Left ventricle myocardium superior (tissue), 1 donor: ENCODE measurements at regions not wholly inside any gene's neighbourhood (a gene's known extent, or its start where the extent isn't known, plus 50 kb on each side); places are given as distances from the start of the nearest gene placed in this dataset.
A peak's percentile ranks its signal among the peaks of the same experiment; 100 is the strongest.
"Not testable (repeated sequence)": the region's sequence is repeated elsewhere in the genome, so short reads cannot be mapped to it uniquely, and the experiment has no call there.

Source experiments
- ATAC-seq: fragments of 200-7000 bp; cut with Tn5 transposase; one replicate; pipeline ENCODE4 v1.9.1; 2020; ENCODE audit warnings: mild to moderate bottlenecking, moderate library complexity
- DNase-seq: peaks from one replicate; pipeline ENCODE4 v3.0.0-alpha.2; 2020
- intact Hi-C: fragments of 100-400 bp; cut with micrococcal nuclease; formaldehyde crosslinking; loops from one replicate; pipeline ENCODE4 v1.11.0; 2022
- donor health status: DM: no; HTN: yes; CAD: no; lungs with severe emphysema.

DNA sequence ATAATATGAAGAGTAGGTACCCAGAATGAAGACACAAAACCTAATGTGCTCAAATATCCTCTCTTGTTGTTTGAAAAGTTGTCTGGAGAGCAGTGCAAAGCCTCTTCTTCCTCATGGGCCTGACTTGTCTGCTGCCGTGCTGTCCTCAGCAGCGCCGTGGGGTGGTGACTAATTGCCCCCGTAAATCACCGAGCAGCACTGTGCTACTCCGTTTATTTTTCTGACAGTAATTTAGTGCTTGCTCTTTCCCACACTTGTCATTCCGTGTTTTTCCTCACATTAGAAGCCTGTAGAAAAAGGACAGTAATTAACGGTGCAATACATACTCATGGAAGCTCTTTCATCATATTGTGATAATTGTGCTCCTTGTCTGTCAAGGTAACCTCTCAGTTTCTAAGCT lies 114.8 kb upstream of the BARHL2 start:
- no peak for DNase-seq
- intact Hi-C loops = no loop called here
- no peak for ATAC-seq

DNA sequence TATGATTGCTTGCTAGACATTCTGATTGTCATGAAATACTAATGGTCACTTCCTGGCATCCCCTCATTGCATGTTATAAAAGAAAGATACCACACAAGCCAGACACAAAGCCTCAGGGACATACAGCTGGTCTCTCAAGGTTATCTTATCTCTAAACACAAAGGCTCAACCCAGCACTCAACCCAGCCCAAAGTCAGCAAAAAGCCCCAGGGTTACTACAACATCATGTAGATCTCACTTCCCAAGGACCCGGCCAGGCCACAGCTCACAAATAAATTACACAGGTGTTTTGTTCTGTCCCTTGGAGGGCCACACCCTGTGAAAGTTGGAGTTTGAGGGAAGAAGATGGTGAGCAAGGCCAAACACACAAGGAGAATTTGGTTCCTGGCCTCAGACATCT lies 109.7 kb upstream of the BARHL2 start:
- no peak for DNase-seq
- intact Hi-C loops = no loop called here
- no peak for ATAC-seq

DNA sequence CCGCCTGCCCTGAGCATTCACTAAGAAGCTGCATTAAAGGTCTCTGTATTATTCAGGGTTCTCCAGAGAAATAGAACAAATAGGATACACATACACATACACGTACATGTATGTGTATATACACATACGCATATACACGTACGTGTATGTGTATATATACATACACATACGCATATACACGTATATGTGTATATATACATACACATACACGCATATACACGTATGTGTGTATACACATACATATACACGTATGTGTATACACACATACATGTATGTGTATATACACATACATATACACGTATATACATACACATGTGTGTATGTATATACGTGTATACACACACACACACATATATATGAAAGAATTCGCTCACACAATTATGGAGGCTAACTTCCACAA lies 108.9 kb upstream of the BARHL2 start:
- ATAC-seq = no peak
- intact Hi-C loops = no loop called here

DNA sequence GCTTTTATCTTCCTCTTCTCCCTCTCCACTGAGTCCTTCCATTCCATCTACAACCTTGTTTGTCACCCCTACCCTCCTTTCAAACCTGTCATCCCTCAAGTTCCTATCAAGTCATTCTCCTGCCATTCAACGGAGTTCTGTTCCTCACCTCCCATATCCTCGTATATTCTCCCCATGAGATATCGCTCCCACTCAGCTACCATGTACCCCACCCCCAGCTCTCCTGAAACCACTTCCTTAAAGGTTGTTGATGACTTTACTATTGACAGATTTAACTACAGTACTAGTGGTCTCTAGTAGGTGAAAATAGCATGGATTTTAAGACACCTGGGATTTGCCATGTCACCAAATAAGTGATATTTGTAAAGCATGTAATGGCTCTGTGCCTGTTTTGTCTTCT lies 107.4 kb upstream of the BARHL2 start:
- no peak for ATAC-seq
- DNase-seq = no peak
- intact Hi-C loops = no loop called here

More for the DNA sequence above, 108.9 kb upstream of the BARHL2 start:
- DNase-seq = no peak

DNA sequence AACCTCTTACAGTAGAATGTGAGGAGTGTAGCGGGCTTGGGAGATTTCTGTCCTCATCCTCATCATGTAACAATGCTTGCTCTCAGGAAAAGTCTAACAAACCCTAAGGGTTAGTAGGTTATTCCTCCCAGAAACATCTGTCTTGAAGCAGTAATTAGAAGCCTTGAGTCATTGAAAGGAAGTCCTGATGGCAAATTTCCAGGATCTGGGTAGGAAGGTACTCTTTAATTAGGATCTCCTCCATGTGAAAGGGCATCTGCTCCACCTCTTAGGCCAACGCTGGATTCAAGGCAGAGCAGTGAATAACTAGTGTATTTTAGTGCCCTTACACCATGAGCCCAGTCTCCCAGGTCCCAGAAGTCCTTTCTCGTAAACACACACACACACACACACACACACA lies 106.6 kb upstream of the BARHL2 start:
- intact Hi-C loops = no loop called here
- DNase-seq (no peak), ATAC-seq (no peak)

DNA sequence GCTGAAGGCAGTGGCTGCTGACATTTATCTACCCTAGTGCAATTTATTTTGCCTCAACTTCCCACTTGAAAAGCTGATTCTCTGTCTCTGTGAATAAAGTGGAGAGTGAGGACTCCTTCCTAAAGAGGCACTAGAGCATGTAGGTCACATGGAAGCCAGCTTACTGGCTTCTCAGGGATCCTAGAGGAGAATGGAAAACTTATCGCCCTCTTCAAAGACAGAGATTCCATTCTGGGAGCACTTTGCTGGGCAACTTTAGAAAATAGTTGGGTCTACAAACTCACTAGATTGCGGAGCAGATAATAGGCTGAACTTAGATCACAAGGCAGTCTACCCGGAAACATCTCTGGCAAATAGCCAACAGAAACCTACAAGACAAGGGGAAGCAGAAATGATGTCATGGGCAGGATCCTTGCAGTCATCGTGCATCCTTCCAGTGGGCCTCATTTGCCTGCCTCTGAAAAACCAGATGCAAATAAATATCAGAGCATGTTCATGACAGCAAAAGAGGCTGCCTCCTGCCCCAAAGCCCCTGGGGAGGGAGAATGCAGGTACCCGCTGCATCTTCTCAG lies 104.8 kb upstream of the BARHL2 start:
- intact Hi-C loops = no loop called here
- no peak for DNase-seq
- ATAC-seq = no peak

DNA sequence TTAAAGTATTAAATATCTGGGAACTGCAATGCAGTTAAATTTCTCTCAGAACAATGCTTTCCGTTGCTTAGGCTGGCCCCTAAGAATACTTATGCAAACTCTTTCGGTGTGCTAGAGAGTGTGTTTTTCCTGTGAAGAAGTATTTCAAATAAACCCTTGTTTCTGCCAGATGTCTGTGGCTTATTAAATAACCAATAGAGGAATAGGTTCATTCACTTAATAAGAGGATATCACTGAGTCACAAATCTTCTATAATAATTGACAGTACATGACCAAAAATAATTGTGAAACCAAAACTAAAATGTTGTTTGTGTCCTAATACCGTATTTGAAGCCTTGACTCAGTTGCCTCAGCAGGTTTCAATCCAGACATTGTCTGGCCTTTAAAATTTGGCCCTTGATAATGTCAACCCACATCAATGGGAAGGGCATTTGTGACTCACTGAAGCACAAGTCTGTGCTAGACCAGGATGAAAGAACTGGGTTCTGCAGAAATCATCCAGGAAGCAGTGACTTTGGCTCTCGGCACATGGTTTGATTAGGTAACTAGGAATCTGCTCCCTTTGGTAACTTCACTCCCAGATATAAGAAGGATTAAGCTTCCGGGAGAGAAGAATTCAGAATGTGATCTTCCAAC lies 104.2 kb upstream of the BARHL2 start:
- intact Hi-C loops = no loop called here
- DNase-seq (no peak), ATAC-seq (no peak)

DNA sequence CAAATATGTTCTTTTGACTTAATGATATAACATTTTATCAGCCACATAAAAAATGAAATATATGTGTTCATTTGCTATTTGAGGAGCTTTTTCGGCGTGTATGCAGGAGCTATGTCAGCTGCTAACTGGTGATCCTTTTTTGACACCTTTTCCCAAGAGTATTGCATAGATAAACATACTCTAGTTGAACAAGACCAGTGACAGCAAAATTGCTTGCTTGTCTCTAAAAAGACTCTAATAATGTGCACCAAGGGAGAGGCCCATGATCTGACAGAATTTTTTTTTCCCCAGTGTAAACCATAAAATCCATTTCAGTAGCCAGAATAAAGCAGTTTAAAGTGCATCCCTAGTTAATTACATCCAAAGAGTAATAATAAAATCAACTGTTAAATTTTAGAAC lies 103.6 kb upstream of the BARHL2 start:
- intact Hi-C loops = no loop called here
- ATAC-seq (no peak), DNase-seq (no peak)

DNA sequence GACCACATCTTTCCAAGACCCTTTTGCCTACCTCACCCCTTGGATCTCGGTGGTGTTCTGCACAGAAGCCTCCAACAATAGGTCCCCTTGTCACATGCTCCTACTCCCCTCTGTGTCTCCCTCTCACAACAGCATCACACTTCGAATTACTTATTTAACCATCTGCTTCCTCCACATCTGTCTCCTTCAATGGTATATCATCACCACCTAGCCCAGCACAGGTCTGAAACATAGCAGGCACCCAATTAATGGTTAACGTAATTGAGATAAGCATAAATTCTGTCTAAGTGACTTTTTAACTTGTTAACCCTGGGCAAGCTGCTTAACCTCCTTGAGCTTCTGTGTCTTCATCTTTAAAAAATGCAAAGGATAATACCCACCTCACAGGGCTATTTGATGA lies 100.3 kb upstream of the BARHL2 start:
- ATAC-seq (no peak), DNase-seq (no peak)
- intact Hi-C loops = no loop called here

DNA sequence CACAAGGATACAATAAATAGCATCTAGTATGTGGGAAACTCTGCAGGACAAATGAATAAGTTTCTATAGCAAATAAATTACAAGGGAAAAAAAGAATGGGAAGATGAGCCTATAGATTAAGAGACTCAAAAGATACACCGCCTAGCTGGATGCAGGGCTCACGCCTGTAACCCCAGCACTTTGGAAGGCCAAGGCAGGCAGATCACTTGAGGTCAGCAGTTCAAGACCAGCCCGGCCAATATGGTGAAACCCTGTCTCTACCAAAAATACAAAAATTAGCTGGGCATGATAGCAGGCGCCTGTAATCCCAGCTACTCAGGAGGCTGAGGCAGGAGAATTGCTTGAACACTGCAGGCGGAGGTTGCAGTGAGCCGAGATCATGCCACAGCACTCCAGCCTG lies 95.1 kb upstream of the BARHL2 start:
- DNase-seq, intact Hi-C loops: not testable (repeated sequence)

DNA sequence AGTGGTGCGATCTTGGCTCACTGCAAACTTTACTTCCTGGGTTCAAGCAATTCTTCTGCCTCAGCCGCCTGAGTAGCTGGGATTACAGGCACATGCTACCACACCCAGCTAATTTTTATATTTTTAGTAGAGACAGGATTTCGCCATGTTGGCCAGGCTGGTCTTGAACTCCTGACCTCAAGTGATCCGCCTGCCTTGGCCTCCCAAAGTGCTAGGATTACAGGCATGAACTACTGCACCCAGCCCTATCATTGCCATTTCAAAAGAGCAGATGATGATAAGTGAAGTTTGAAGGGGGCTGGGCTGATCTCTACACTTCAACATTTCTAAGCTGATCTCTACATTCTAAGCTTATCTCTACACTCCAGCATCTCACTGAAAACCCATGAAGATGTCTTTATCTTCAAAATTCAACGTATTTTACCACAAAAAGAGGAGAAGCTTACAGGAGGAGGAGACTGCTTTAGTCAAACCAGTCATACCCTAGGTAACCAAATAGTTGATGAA lies 94.4 kb upstream of the BARHL2 start:
- DNase-seq, intact Hi-C loops, ATAC-seq: not testable (repeated sequence)

More for the DNA sequence above, 95.1 kb upstream of the BARHL2 start:
- ATAC-seq = not testable (repeated sequence)

DNA sequence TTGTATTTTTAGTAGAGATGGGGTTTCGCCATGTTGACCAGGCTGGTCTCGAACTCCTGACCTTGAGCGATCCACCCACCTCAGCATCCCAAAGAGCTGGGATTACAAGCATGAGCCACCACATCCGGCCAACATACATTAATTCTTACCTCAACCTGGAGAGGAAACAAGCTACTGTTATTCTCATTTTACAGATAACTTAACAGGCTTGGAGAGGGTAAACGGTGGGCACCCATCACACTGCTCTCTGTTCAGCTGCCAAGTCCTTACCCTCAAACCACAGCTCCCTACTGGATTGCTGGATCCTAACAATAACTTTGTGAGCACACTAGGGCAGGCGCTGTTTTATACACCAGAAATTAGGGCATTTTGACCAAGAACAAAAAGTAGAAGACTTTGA lies 93.6 kb upstream of the BARHL2 start:
- ATAC-seq (no peak), DNase-seq (no peak)
- intact Hi-C loops = no loop called here

DNA sequence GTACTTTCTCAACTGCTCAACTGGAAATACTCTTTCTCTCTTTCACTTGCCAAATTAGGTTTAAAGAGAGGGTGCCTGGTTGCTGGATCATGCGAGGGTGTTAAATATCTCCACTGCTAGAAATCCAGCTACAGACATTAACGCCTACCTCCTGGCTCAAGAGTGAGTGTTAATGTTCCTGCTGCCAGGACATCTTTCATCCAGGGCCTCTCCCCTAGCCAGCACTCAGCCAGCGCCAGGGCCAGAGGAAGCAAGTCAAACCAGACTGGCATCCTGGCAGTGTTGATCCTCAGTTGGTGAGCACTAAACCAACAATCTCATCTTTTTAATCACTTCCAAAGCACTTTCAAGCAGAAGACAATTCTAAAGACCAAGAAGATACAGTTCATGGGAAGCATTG lies 92.9 kb upstream of the BARHL2 start:
- ATAC-seq = no peak
- intact Hi-C loops = no loop called here
- DNase-seq = no peak

DNA sequence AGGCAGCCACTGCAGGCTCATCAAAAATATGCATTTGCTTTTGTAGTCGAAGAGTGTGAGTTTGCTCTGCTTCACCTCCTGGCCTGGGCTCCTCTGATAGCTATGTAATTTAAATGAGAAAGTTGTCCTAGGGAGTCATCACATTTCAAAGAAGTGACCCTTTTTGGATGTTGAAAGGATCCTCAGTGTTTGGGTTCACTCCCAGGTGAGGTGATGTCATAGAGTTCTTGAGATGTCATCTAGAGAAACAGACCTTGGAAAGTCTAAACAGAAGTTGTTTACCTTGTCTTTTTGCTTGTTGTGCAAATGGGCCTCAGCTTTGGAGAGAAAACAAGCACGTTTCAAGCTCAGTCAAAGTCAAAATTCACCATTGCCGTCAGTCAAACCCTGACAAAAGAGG lies 92.0 kb upstream of the BARHL2 start:
- intact Hi-C loops = no loop called here
- no peak for DNase-seq
- ATAC-seq = no peak

DNA sequence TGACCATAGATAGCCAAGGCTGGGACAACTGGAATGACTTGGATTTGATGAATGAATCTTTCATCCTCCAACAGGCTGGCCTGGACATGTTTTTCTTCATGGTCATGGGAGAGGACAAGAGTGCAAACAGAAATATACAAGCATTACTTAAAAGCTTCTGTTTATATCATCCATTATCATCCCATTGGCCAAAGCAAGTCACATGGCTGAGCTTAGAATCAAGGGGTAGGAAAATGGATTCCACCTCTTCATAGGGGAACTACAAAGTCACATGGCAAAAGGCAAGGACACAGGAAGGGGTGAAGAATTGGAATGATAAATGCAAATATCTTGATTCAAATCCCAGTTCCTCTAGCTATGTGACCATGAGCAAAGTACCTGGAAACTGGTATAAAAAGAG lies 90.2 kb upstream of the BARHL2 start:
- ATAC-seq (no peak), DNase-seq (no peak)
- intact Hi-C loops = no loop called here

DNA sequence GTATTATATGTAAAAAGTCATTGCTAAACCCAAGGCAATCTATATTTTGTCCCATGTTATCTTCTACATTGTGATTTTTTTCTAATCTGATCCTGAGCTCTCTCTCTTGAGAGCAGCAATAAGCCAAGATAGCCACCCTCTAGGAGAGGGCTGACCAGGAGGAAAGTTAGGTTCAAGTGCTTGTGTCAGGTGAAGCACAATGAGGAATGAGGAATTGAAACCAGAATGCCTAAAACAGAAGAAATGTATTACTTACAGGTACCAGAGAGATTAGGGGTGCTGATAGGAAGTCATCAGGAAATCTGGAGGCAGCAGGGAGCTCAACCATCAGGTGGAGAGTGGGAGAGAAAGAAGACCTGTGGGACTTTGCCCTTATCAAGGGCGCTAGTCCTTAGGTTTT lies 85.5 kb upstream of the BARHL2 start:
- intact Hi-C loops = no loop called here
- DNase-seq (no peak), ATAC-seq (no peak)

DNA sequence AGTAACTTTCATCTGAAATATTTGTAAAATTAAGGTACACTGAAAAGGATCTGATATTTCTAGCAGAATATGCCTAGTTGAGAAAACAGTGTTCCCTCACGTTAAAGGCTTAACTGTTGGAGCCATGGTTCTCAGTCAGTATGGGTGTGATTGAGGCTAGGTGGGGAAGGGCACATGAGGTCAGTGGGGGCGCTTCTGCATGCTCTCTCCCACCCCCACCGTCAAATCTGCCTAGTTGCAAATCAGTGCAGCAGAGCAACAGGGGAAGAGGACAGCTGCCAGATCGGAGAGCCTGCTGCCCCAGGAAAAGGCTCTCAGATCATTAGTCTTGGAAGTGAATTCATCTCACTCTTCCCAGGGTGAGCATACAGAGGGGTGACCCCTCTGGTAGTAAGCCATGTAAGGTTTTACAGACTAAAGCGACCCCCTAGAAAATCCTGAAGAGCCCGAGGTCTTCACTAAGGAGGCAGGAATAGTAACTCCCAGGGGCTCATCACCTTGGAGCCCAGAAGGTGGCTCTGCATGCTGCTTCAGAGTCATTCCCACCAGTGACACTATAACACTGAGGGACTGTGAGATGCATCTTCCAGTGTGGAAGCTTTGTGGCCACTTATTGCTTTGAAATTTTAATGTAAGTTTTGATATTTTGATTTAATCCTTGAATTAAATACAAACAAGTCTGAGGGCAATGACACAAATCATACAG lies 83.1 kb upstream of the BARHL2 start:
- intact Hi-C loops = no loop called here
- peak; percentile 41 for ATAC-seq

DNA sequence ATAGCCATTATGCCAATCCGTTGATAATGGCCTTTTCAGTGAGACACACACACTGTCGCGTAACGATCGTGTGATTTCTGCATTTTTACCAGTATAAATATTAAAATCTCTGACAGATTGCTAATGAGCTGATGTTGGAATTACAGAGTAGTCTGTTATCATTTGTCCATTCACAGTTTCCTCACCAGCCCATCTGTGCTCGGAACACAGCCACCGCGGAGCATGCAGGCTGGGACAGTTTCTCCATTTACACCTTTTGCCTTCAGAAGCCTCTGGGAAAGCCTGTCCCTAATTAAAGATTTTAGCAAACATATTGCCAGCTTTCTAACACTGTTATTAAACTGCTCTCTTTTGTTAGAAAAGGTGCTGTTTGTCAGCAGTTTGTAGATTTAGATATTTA lies 82.2 kb upstream of the BARHL2 start:
- ATAC-seq (no peak), DNase-seq (no peak)
- intact Hi-C loops = no loop called here

More for the DNA sequence above, 83.1 kb upstream of the BARHL2 start:
- no peak for DNase-seq

DNA sequence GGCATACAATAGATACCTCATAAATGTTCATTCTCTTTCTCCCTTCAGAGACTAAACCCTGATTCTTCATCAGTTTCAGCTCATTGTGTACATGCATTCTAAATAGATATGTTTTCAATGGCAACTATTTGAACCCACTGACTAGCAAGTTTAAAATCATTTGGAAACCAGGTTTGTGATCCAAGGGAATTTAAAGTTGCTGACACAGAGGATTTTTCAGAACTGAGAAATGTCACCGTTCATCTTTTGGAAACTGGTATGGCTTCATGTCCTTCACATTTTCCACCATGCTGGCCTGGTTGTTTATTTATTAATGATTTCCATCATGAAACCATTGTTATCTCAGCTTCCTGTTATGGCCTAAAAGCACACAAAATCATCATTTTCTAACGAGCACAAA lies 81.8 kb upstream of the BARHL2 start:
- intact Hi-C loops = no loop called here
- DNase-seq (no peak), ATAC-seq (no peak)

DNA sequence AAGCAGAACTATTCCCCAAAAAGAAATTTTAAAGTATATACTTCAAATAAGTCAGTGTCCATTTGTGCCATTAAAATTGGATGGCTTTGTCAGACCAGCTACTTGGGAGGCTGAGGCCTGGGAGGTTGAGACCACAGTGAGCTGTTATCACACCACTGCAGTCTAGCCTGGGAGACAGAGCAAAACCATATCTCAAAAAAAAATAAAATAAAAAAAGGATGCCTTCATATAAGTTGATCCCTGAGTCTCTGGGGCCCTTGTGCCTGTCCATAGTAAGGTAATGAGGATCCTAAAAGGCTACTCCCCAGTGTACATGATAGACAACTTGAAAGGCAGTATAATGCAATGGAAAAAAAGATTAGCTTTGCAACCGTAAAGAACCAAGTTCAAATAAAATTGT lies 81.2 kb upstream of the BARHL2 start:
- ATAC-seq = no peak
- DNase-seq = no peak
- intact Hi-C loops = no loop called here

DNA sequence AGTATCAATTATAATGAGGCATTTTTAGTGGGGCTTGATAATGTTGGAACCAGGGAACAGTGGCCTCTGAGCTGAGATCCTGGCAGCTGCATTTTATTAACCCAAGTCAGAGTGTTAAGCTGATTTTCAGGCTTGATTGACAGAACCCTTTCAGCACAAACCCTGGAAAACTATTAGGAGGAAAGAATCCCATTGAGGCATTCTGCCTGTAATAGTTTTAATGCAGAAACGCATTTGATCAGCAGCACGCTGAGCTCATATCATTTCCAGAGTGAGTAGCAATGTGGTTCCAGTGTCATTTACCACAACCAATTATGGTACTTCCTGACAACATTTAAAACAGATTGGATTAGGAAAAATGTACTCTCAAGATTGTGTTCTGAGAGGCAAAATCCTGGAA lies 78.3 kb upstream of the BARHL2 start:
- DNase-seq (no peak), ATAC-seq (no peak)
- intact Hi-C loops = no loop called here
